GM06990 (cell line): ENCODE measurements at regions not wholly inside any gene's neighbourhood (a gene's known extent, or its start where the extent isn't known, plus 50 kb on each side); places are given as distances from the start of the nearest gene placed in this dataset.
A peak's percentile ranks its signal among the peaks of the same experiment; 100 is the strongest.

Experiments
- DNase-seq: peaks from one replicate; pipeline ENCODE4 v3.0.0-alpha.2; 2011; ENCODE audit not compliant: insufficient read length; ENCODE audit errors: extremely low read depth
- H3K27me3 ChIP-seq: replicated peaks from 2 replicates; pipeline ENCODE4 v1.6.0; 2011; ENCODE audit warnings: low read length; ENCODE audit not compliant: control insufficient read depth, insufficient read depth
- H3K36me3 ChIP-seq: 2 replicates; pipeline ENCODE4 v1.5.1; 2011; ENCODE audit warnings: low read length; ENCODE audit not compliant: control insufficient read depth, insufficient read depth
- H3K4me3 ChIP-seq: replicated peaks from 2 replicates; pipeline ENCODE4 v1.5.1; 2011; ENCODE audit warnings: low read depth, mild to moderate bottlenecking, control low read depth, low read length
- CTCF ChIP-seq: IDR thresholded peaks from 2 replicates; pipeline ENCODE4 v1.5.1; 2011; ENCODE audit warnings: low read length, control low read depth, mild to moderate bottlenecking, inconsistent platforms; ENCODE audit not compliant: insufficient read depth, poor library complexity, severe bottlenecking

GRCh38 chr11:42967653-42968052 lies 344.1 kb upstream of the API5 start:
- Histone ChIP-seq H3K36me3 (no peaks in the 10 kb centered on the region), H3K27me3 (no peaks in the 10 kb centered on the region), H3K4me3 (no peak overlapping the region)
- DNase-seq, result no peak
- no peak for TF ChIP-seq CTCF

- Histone ChIP-seq H3K4me3 (no peak overlapping the region), H3K36me3 (no peaks in the 10 kb centered on the region), H3K27me3 (no peaks in the 10 kb centered on the region; the same call in 1 of the 2 replicates)
- TF ChIP-seq CTCF, result no peak
- DNase-seq, result no peak
These were observed 339.1 kb upstream of the API5 start for GRCh38 chr11:42972741-42973140.

GRCh38 chr11:42974510-42975179 lies 337.2 kb upstream of the API5 start:
- no peak for DNase-seq
- TF ChIP-seq CTCF, result peak; percentile 27

GRCh38 chr11:42975180-42975529 lies 336.6 kb upstream of the API5 start:
- DNase-seq, result no peak
- no peaks in the 10 kb centered on the region; the same call in 1 of the 2 replicates for H3K27me3 ChIP-seq
- no peak overlapping the region for H3K4me3 ChIP-seq
- no peaks in the 10 kb centered on the region for H3K36me3 ChIP-seq
- TF ChIP-seq CTCF, result no peak

More at GRCh38 chr11:42974510-42975179, 337.2 kb upstream of the API5 start:
- H3K4me3 ChIP-seq, result no peak overlapping the region
- no peaks in the 10 kb centered on the region for H3K36me3 ChIP-seq
- H3K27me3 ChIP-seq, result no peaks in the 10 kb centered on the region; the same call in 1 of the 2 replicates

- Histone ChIP-seq H3K4me3 (no peak overlapping the region), H3K27me3 (no peaks in the 10 kb centered on the region; the same call in 1 of the 2 replicates), H3K36me3 (no peaks in the 10 kb centered on the region)
- no peak for TF ChIP-seq CTCF
- DNase-seq, result no peak
These were observed 335.1 kb upstream of the API5 start for GRCh38 chr11:42976636-42977217.
